ENCODE measurements at regions not wholly inside any gene's neighbourhood (a gene's known extent, or its start where the extent isn't known, plus 50 kb on each side); places are given as distances from the start of the nearest gene placed in this dataset.

GRCh38 chr12:94748726-94749421 lies 98.5 kb upstream of the TMCC3 start:
- H3K4me1 ChIP-seq (ENCODE audit: control insufficient read depth in 1 of 2, insufficient read depth in 2 of 2, low read length in 2 of 2): no peaks in the 10 kb centered on the region
- no peaks in the 10 kb centered on the region for H4K20me1 ChIP-seq (ENCODE audit: insufficient read depth)
- H2AFZ ChIP-seq (ENCODE audit: low read depth, low read length, poor library complexity, severe bottlenecking): no peak overlapping the region
- ChIA-PET CTCF (no interaction called here), RAD21 (ENCODE audit: low non-redundant PET in 1 of 2, low total read pairs in 2 of 2, uncharacterized antibody in 2 of 2, unreplicated experiment in 2 of 2) (no interaction called here), POLR2A (no interaction called here)
- H3K9me2 ChIP-seq (ENCODE audit: insufficient read depth): no peaks in the 10 kb centered on the region
- no peak overlapping the region for H3K4me3 ChIP-seq (replicated peaks in 1 of 2; ENCODE audit: low read depth in 1 of 2, low read length in 2 of 2)
- no peak overlapping the region for H3K4me2 ChIP-seq (ENCODE audit: low read length)
- no peak overlapping the region for H3K9ac ChIP-seq (ENCODE audit: low read length)
- no peaks in the 10 kb centered on the region for H3K79me2 ChIP-seq (ENCODE audit: insufficient read depth, low read length)
- DNase-seq (ENCODE audit: low read depth, low spot score): no peak
- H3K36me3 ChIP-seq (ENCODE audit: control insufficient read depth in 1 of 2, insufficient read depth in 2 of 2, low read length in 2 of 2): no peaks in the 10 kb centered on the region
- no peak overlapping the region for H3K27ac ChIP-seq (ENCODE audit: low read depth, low read length)
- ATAC-seq: no peak
- TF ChIP-seq EZH2phosphoT487 (IDR thresholded peaks at IDR 0.05; ENCODE audit: borderline replicate concordance): no peak
- TF ChIP-seq YY1 (IDR thresholded peaks at IDR 0.05; ENCODE audit: extremely low read depth, insufficient replicate concordance, low read depth, low read length): no peak
- TF ChIP-seq ZFX (IDR thresholded peaks at IDR 0.05): no peak
- no peak for TF ChIP-seq TCF7L2 (IDR thresholded peaks at IDR 0.05; ENCODE audit: borderline replicate concordance, extremely low read depth, insufficient read depth, insufficient read length)
- TF ChIP-seq CEBPB (IDR thresholded peaks at IDR 0.05; ENCODE audit: low read depth): no peak
- TF ChIP-seq SRF (IDR thresholded peaks at IDR 0.05; ENCODE audit: low read depth): no peak
- no peak for TF ChIP-seq ELF1 (IDR thresholded peaks at IDR 0.05; ENCODE audit: borderline replicate concordance, low read depth)
- TF ChIP-seq POLR2A (IDR thresholded peaks at IDR 0.05; ENCODE audit: borderline replicate concordance, extremely low read depth, insufficient read depth, insufficient read length): no peak
- no peak for TF ChIP-seq EGR1 (IDR thresholded peaks at IDR 0.05; ENCODE audit: low read depth)
- intact Hi-C loops (cut with micrococcal nuclease): no loop called here
- no peaks in the 10 kb centered on the region for H3K27me3 ChIP-seq (ENCODE audit: insufficient read depth, low read length)
- no TSS peak for BruUV-seq (replicated peaks)
- no peaks in the 10 kb centered on the region for H3K9me3 ChIP-seq (ENCODE audit: control insufficient read depth in 1 of 2, insufficient read depth in 1 of 2, low read depth in 1 of 2, low read length in 2 of 2)

- Histone ChIP-seq H2AFZ (ENCODE audit: low read depth, low read length, poor library complexity, severe bottlenecking) (no peak overlapping the region), H3K79me2 (ENCODE audit: insufficient read depth, low read length) (no peaks in the 10 kb centered on the region), H3K4me2 (ENCODE audit: low read length) (no peak overlapping the region), H3K36me3 (ENCODE audit: control insufficient read depth in 1 of 2, insufficient read depth in 2 of 2, low read length in 2 of 2) (no peaks in the 10 kb centered on the region), H3K27ac (ENCODE audit: low read depth, low read length) (no peak overlapping the region), H3K4me3 (replicated peaks in 1 of 2; ENCODE audit: low read depth in 1 of 2, low read length in 2 of 2) (no peak overlapping the region), H3K9ac (ENCODE audit: low read length) (no peak overlapping the region), H3K4me1 (ENCODE audit: control insufficient read depth in 1 of 2, insufficient read depth in 2 of 2, low read length in 2 of 2) (no peaks in the 10 kb centered on the region), H3K9me2 (ENCODE audit: insufficient read depth) (no peaks in the 10 kb centered on the region), H3K9me3 (ENCODE audit: control insufficient read depth in 1 of 2, insufficient read depth in 1 of 2, low read depth in 1 of 2, low read length in 2 of 2) (no peaks in the 10 kb centered on the region), H4K20me1 (ENCODE audit: insufficient read depth) (no peaks in the 10 kb centered on the region), H3K27me3 (ENCODE audit: insufficient read depth, low read length) (no peaks in the 10 kb centered on the region)
- ATAC-seq (no peak), DNase-seq (ENCODE audit: low read depth, low spot score) (no peak)
- BruUV-seq (replicated peaks): no TSS peak
- intact Hi-C loops (cut with micrococcal nuclease): no loop called here
- ChIA-PET CTCF (no interaction called here), RAD21 (ENCODE audit: low non-redundant PET in 1 of 2, low total read pairs in 2 of 2, uncharacterized antibody in 2 of 2, unreplicated experiment in 2 of 2) (no interaction called here), POLR2A (no interaction called here)
- no peak for TF ChIP-seq POLR2AphosphoS5 (IDR thresholded peaks at IDR 0.05; ENCODE audit: low read depth, low read length)
- TF ChIP-seq EZH2 (IDR thresholded peaks at IDR 0.05): no peak
- no peak for TF ChIP-seq EZH2phosphoT487 (IDR thresholded peaks at IDR 0.05; ENCODE audit: borderline replicate concordance)
- no peak for TF ChIP-seq ZNF274 (IDR thresholded peaks at IDR 0.05; ENCODE audit: low read depth, low read length)
- TF ChIP-seq ATF3 (IDR thresholded peaks at IDR 0.05): no peak
- no peak for TF ChIP-seq REST (IDR thresholded peaks at IDR 0.05; ENCODE audit: low read depth)
- TF ChIP-seq JUND (IDR thresholded peaks at IDR 0.05): no peak
- no peak for TF ChIP-seq TCF7L2 (IDR thresholded peaks at IDR 0.05; ENCODE audit: borderline replicate concordance, extremely low read depth, insufficient read depth, insufficient read length)
- TF ChIP-seq RAD21 (IDR thresholded peaks at IDR 0.05; ENCODE audit: low read depth): no peak
- no peak for TF ChIP-seq CBX3 (IDR thresholded peaks at IDR 0.05; ENCODE audit: low read depth)
These were observed 95.2 kb upstream of the TMCC3 start for GRCh38 chr12:94745562-94745961.

Data from HCT116 (cell line).